ENCODE measurements at regions not wholly inside any gene's neighbourhood (a gene's known extent, or its start where the extent isn't known, plus 50 kb on each side); places are given as distances from the start of the nearest gene placed in this dataset.

DNA sequence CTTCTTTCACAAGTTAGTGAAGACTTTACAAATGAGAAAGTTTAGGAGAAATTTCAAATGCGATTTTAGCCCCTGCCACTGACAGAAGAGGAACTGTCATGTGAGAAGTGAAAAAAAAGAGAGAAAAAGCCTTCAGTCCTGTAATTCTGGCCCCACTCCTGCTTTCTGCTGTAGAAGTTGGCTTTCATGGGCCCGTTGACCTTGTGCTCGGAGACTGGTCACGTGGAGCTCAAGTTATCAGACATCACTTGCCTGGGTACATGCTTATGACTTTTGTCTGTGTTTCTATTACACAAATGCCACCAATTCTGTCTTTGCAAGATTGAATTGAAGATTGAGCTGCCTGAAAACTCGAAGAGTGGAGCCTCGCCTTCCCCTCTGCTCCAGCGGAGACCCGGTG, 749.9 kb downstream of the BCL11A start:
- H3K9me2 ChIP-seq (replicated peaks; ENCODE audit: insufficient read depth, low read length), result no peaks in the 10 kb centered on the region
- no peak overlapping the region for H3K4me2 ChIP-seq (ENCODE audit: low read depth, low read length, poor library complexity, severe bottlenecking)
- no peaks in the 10 kb centered on the region for H3K79me2 ChIP-seq (ENCODE audit: insufficient read depth, low read length)
- no peaks in the 10 kb centered on the region for H3K9me3 ChIP-seq (ENCODE audit: insufficient read depth, low read length)
- no peaks in the 10 kb centered on the region for H4K20me1 ChIP-seq (ENCODE audit: low read depth, low read length)
- H3K4me3 ChIP-seq (ENCODE audit: insufficient read depth, low read length, poor library complexity, severe bottlenecking), result no peak overlapping the region
- H3K27me3 ChIP-seq (ENCODE audit: low read length), result no peaks in the 10 kb centered on the region
- H2AFZ ChIP-seq (ENCODE audit: low read depth, low read length, severe bottlenecking), result no peak overlapping the region
- H3K27ac ChIP-seq (ENCODE audit: low read depth, low read length), result no peak overlapping the region
- H3K9ac ChIP-seq (ENCODE audit: low read length), result no peak overlapping the region
- H3K36me3 ChIP-seq (ENCODE audit: low read length), result no peaks in the 10 kb centered on the region
- H3F3A ChIP-seq (ENCODE audit: insufficient read depth), result no peaks in the 10 kb centered on the region
- no peak for TF ChIP-seq EZH2phosphoT487 (conservative IDR thresholded peaks at IDR 0.05; ENCODE audit: low read length)
- TF ChIP-seq, protein P1, sequence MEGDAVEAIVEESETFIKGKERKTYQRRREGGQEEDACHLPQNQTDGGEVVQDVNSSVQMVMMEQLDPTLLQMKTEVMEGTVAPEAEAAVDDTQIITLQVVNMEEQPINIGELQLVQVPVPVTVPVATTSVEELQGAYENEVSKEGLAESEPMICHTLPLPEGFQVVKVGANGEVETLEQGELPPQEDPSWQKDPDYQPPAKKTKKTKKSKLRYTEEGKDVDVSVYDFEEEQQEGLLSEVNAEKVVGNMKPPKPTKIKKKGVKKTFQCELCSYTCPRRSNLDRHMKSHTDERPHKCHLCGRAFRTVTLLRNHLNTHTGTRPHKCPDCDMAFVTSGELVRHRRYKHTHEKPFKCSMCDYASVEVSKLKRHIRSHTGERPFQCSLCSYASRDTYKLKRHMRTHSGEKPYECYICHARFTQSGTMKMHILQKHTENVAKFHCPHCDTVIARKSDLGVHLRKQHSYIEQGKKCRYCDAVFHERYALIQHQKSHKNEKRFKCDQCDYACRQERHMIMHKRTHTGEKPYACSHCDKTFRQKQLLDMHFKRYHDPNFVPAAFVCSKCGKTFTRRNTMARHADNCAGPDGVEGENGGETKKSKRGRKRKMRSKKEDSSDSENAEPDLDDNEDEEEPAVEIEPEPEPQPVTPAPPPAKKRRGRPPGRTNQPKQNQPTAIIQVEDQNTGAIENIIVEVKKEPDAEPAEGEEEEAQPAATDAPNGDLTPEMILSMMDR (IDR thresholded peaks at IDR 0.05; ENCODE audit: insufficient read depth, low read length, poor library complexity, severe bottlenecking), result no peak

GRCh38 chr2:59798687-59799232, 754.7 kb downstream of the BCL11A start:
- no peaks in the 10 kb centered on the region for H3K9me3 ChIP-seq (ENCODE audit: insufficient read depth, low read length)
- no peak overlapping the region for H3K4me2 ChIP-seq (ENCODE audit: low read depth, low read length, poor library complexity, severe bottlenecking)
- no peaks in the 10 kb centered on the region for H3F3A ChIP-seq (ENCODE audit: insufficient read depth)
- H3K27me3 ChIP-seq (ENCODE audit: low read length), result no peaks in the 10 kb centered on the region
- H3K27ac ChIP-seq (ENCODE audit: low read depth, low read length), result no peak overlapping the region
- no peak overlapping the region for H3K9ac ChIP-seq (ENCODE audit: low read length)
- no peak overlapping the region for H2AFZ ChIP-seq (ENCODE audit: low read depth, low read length, severe bottlenecking)
- H3K9me2 ChIP-seq (replicated peaks; ENCODE audit: insufficient read depth, low read length), result no peaks in the 10 kb centered on the region
- H3K79me2 ChIP-seq (ENCODE audit: insufficient read depth, low read length), result no peaks in the 10 kb centered on the region
- H3K4me3 ChIP-seq (ENCODE audit: insufficient read depth, low read length, poor library complexity, severe bottlenecking), result no peak overlapping the region
- no peaks in the 10 kb centered on the region for H3K36me3 ChIP-seq (ENCODE audit: low read length)
- no peaks in the 10 kb centered on the region for H4K20me1 ChIP-seq (ENCODE audit: low read depth, low read length)
- no peak for TF ChIP-seq EZH2phosphoT487 (conservative IDR thresholded peaks at IDR 0.05; ENCODE audit: low read length)
- TF ChIP-seq, protein P1 (IDR thresholded peaks at IDR 0.05; ENCODE audit: insufficient read depth, low read length, poor library complexity, severe bottlenecking), result no peak

DNA sequence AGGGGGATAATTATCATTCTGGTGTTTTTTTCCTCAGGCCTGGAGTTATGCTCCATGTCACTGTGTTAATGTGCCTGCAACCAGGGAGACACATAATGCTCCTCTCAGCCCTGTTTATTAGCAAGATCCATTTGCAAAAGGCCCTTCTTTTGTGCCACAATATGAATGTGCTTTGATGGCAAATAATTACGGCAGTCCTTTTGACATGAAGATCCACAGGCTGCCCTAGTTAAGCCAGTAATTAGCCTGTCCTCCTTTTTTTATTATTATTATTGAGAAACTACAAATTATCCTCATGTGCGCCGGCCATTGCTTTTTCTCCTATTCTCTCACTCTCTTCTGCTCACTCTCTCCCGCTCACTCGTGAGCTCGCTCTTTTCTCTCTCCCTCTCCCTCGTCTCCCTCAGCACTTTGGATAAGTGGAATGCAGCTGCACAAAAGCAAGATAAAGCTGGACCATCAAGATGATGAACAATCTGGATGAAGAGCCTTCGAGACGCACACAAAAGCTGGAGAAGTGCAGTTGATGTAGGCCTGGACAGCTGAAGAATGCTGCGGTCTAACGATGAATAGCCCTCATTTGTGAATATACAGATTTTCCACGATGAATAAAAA, 762.3 kb downstream of the BCL11A start:
- H3K36me3 ChIP-seq (ENCODE audit: low read length), result no peaks in the 10 kb centered on the region
- H3K9me3 ChIP-seq (ENCODE audit: insufficient read depth, low read length), result no peaks in the 10 kb centered on the region
- TF ChIP-seq EZH2phosphoT487 (conservative IDR thresholded peaks at IDR 0.05; ENCODE audit: low read length), result no peak
- TF ChIP-seq, protein P1 (IDR thresholded peaks at IDR 0.05; ENCODE audit: insufficient read depth, low read length, poor library complexity, severe bottlenecking), result no peak
- no peak overlapping the region for H3K9ac ChIP-seq (ENCODE audit: low read length)
- H3K79me2 ChIP-seq (ENCODE audit: insufficient read depth, low read length), result no peaks in the 10 kb centered on the region
- no peaks in the 10 kb centered on the region for H4K20me1 ChIP-seq (ENCODE audit: low read depth, low read length)
- no peak overlapping the region for H3K27ac ChIP-seq (ENCODE audit: low read depth, low read length)
- no peak overlapping the region for H3K4me3 ChIP-seq (ENCODE audit: insufficient read depth, low read length, poor library complexity, severe bottlenecking)
- H3F3A ChIP-seq (ENCODE audit: insufficient read depth), result no peaks in the 10 kb centered on the region
- no peak overlapping the region for H3K4me2 ChIP-seq (ENCODE audit: low read depth, low read length, poor library complexity, severe bottlenecking)
- no peaks in the 10 kb centered on the region for H3K27me3 ChIP-seq (ENCODE audit: low read length)
- H2AFZ ChIP-seq (ENCODE audit: low read depth, low read length, severe bottlenecking), result no peak overlapping the region
- H3K9me2 ChIP-seq (replicated peaks; ENCODE audit: insufficient read depth, low read length), result no peaks in the 10 kb centered on the region
